ENCODE measurements at regions not wholly inside any gene's neighbourhood (a gene's known extent, or its start where the extent isn't known, plus 50 kb on each side); places are given as distances from the start of the nearest gene placed in this dataset.
"Not testable (repeated sequence)": the region's sequence is repeated elsewhere in the genome, so short reads cannot be mapped to it uniquely, and the experiment has no call there.

- no TSS peak for BruUV-seq (replicated peaks)
- no peaks in the 10 kb centered on the region for H3K27me3 ChIP-seq (replicated peaks; ENCODE audit: control insufficient read depth, insufficient read depth, low read length)
- CTCF ChIA-PET, result no interaction called here
- no peaks in the 10 kb centered on the region for H3K9me3 Mint-ChIP-seq (ENCODE audit: unreplicated experiment)
- peaks cover 37% of the 10 kb centered on the region for H3K4me1 ChIP-seq
- no peaks in the 10 kb centered on the region for H3K27me3 Mint-ChIP-seq (ENCODE audit: insufficient read depth, unreplicated experiment)
- H3K4me3 ChIP-seq (ENCODE audit: low read depth, low read length), result no peak overlapping the region
- no peaks in the 10 kb centered on the region for H3K36me3 Mint-ChIP-seq (ENCODE audit: insufficient read depth, unreplicated experiment)
- H3K4me1 Mint-ChIP-seq (ENCODE audit: low read depth, unreplicated experiment), result peaks cover 12% of the 10 kb centered on the region
- no peaks in the 10 kb centered on the region for H3K9me3 ChIP-seq
- no peak overlapping the region for H3K4me3 Mint-ChIP-seq (ENCODE audit: unreplicated experiment)
- DNase-seq, result no peak
- POLR2A ChIA-PET, result no interaction called here
- H3K36me3 ChIP-seq (ENCODE audit: control insufficient read depth, insufficient read depth, low read length), result no peaks in the 10 kb centered on the region
- TF ChIP-seq CTCF (IDR thresholded peaks at IDR 0.05; ENCODE audit: insufficient read depth in 1 of 2, low read depth in 1 of 2, low read length in 1 of 2, severe bottlenecking in 1 of 2, unreplicated experiment in 1 of 2), result no peak
- intact Hi-C loops (cut with micrococcal nuclease; ENCODE audit: unreplicated experiment), result no loop called here
- no peak overlapping the region for H3K27ac Mint-ChIP-seq (ENCODE audit: unreplicated experiment)
Observed at GRCh38 chr7:15131661-15132060, 229.1 kb upstream of the DGKB start.

- POLR2A ChIA-PET, result no interaction called here
- H3K36me3 ChIP-seq (ENCODE audit: control insufficient read depth, insufficient read depth, low read length), result no peaks in the 10 kb centered on the region
- intact Hi-C loops (cut with micrococcal nuclease; ENCODE audit: unreplicated experiment), result no loop called here
- Mint-ChIP-seq H3K9me3 (ENCODE audit: unreplicated experiment) (no peaks in the 10 kb centered on the region), H3K27ac (ENCODE audit: unreplicated experiment) (peak overlapping the region; percentile 28), H3K27me3 (ENCODE audit: insufficient read depth, unreplicated experiment) (no peaks in the 10 kb centered on the region), H3K4me3 (ENCODE audit: unreplicated experiment) (no peak overlapping the region), H3K4me1 (ENCODE audit: low read depth, unreplicated experiment) (peaks cover 16% of the 10 kb centered on the region), H3K36me3 (ENCODE audit: insufficient read depth, unreplicated experiment) (no peaks in the 10 kb centered on the region)
- H3K9me3 ChIP-seq, result no peaks in the 10 kb centered on the region
- H3K4me1 ChIP-seq, result peaks cover 41% of the 10 kb centered on the region
- CTCF ChIA-PET, result no interaction called here
- no peak for DNase-seq
- no peak overlapping the region for H3K4me3 ChIP-seq (ENCODE audit: low read depth, low read length)
- no TSS peak for BruUV-seq (replicated peaks)
- TF ChIP-seq CTCF (IDR thresholded peaks at IDR 0.05; ENCODE audit: insufficient read depth in 1 of 2, low read depth in 1 of 2, low read length in 1 of 2, severe bottlenecking in 1 of 2, unreplicated experiment in 1 of 2), result no peak
- no peaks in the 10 kb centered on the region for H3K27me3 ChIP-seq (replicated peaks; ENCODE audit: control insufficient read depth, insufficient read depth, low read length)
Observed at GRCh38 chr7:15130666-15131541, 228.4 kb upstream of the DGKB start.

GRCh38 chr7:15128716-15129115 is 226.2 kb upstream of the DGKB start:
- Mint-ChIP-seq H3K36me3 (ENCODE audit: insufficient read depth, unreplicated experiment) (no peaks in the 10 kb centered on the region), H3K27me3 (ENCODE audit: insufficient read depth, unreplicated experiment) (no peaks in the 10 kb centered on the region), H3K27ac (ENCODE audit: unreplicated experiment) (no peak overlapping the region), H3K4me3 (ENCODE audit: unreplicated experiment) (no peak overlapping the region), H3K4me1 (ENCODE audit: low read depth, unreplicated experiment) (peaks cover 16% of the 10 kb centered on the region), H3K9me3 (ENCODE audit: unreplicated experiment) (no peaks in the 10 kb centered on the region)
- no peaks in the 10 kb centered on the region for H3K27me3 ChIP-seq (replicated peaks; ENCODE audit: control insufficient read depth, insufficient read depth, low read length)
- no peak overlapping the region for H3K4me3 ChIP-seq (ENCODE audit: low read depth, low read length)
- DNase-seq, result no peak
- no peaks in the 10 kb centered on the region for H3K9me3 ChIP-seq
- no TSS peak for BruUV-seq (replicated peaks)
- H3K4me1 ChIP-seq, result peaks cover 41% of the 10 kb centered on the region
- ChIA-PET POLR2A (no interaction called here), CTCF (no interaction called here)
- TF ChIP-seq CTCF (IDR thresholded peaks at IDR 0.05; ENCODE audit: insufficient read depth in 1 of 2, low read depth in 1 of 2, low read length in 1 of 2, severe bottlenecking in 1 of 2, unreplicated experiment in 1 of 2), result no peak
- no peaks in the 10 kb centered on the region for H3K36me3 ChIP-seq (ENCODE audit: control insufficient read depth, insufficient read depth, low read length)
- intact Hi-C loops (cut with micrococcal nuclease; ENCODE audit: unreplicated experiment), result no loop called here

- H3K9me3 ChIP-seq; CTCF ChIA-PET; H3K4me3 Mint-ChIP-seq (ENCODE audit: unreplicated experiment); H3K36me3 Mint-ChIP-seq (ENCODE audit: insufficient read depth, unreplicated experiment); H3K4me3 ChIP-seq (ENCODE audit: low read depth, low read length); H3K27ac Mint-ChIP-seq (ENCODE audit: unreplicated experiment); BruUV-seq (replicated peaks); H3K27me3 Mint-ChIP-seq (ENCODE audit: insufficient read depth, unreplicated experiment); H3K27me3 ChIP-seq (replicated peaks; ENCODE audit: control insufficient read depth, insufficient read depth, low read length); POLR2A ChIA-PET; H3K36me3 ChIP-seq (ENCODE audit: control insufficient read depth, insufficient read depth, low read length); DNase-seq: not testable (repeated sequence)
- H3K4me1 ChIP-seq, result peaks cover 35% of the 10 kb centered on the region
- intact Hi-C loops (cut with micrococcal nuclease; ENCODE audit: unreplicated experiment), result loop anchor here (2.0 kb wide), 1 partner anchor 40 kb away; no protein-coding TSS in a partner anchor
- Mint-ChIP-seq H3K9me3 (ENCODE audit: unreplicated experiment) (peaks cover 15% of the 10 kb centered on the region), H3K4me1 (ENCODE audit: low read depth, unreplicated experiment) (peaks cover 16% of the 10 kb centered on the region)
Observed at GRCh38 chr7:15126653-15127052, 224.1 kb upstream of the DGKB start.

Measured in Caco-2 (cell line).